ENCODE measurements at regions not wholly inside any gene's neighbourhood (a gene's known extent, or its start where the extent isn't known, plus 50 kb on each side); places are given as distances from the start of the nearest gene placed in this dataset.

DNA sequence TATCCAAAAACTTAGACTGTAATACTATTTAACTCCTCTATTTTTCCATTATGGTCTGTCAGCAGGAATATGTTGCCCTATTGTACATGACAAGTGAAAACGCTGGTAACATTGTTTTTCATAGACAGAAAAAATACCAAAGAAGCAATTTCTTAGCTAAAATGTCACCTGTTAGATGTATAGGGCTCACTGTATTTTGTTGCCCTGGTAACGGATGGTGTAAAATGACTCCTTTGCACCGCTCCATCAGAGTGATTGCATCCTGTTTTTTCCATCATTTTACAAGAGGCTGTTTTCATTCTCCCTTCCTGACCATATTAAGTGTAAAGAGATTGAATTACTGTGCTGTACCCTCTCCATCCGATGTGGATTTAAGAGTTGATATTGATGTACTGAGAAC is 460.1 kb upstream of the TLE4 start:
- 76 to 78% methylated on average over 4 of the region's 4 CpGs for WGBS, 2 donors

DNA sequence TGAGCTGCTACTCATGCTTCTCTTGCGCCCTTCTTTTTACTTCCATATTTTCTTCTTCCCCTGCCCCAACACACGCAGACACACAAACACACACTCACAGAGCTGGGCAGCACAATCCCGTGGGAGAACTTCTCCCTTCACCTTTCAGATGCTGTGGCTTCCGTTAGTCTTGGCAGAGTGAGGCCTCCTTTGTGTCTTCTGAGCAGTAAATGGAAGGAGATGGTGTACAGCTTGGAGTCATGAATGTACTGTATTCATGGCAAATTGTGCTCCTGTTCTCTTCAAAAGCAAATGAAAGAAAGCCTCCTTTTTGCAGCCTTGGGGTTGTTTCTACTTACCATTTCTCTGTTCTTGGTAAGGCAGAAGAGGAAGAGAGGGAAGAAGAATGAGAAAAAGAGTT is 456.6 kb upstream of the TLE4 start:
- no peaks in the 10 kb centered on the region for H3K27me3 ChIP-seq
- no peaks in the 10 kb centered on the region for H3K9me3 ChIP-seq
- TF ChIP-seq, protein P1, sequence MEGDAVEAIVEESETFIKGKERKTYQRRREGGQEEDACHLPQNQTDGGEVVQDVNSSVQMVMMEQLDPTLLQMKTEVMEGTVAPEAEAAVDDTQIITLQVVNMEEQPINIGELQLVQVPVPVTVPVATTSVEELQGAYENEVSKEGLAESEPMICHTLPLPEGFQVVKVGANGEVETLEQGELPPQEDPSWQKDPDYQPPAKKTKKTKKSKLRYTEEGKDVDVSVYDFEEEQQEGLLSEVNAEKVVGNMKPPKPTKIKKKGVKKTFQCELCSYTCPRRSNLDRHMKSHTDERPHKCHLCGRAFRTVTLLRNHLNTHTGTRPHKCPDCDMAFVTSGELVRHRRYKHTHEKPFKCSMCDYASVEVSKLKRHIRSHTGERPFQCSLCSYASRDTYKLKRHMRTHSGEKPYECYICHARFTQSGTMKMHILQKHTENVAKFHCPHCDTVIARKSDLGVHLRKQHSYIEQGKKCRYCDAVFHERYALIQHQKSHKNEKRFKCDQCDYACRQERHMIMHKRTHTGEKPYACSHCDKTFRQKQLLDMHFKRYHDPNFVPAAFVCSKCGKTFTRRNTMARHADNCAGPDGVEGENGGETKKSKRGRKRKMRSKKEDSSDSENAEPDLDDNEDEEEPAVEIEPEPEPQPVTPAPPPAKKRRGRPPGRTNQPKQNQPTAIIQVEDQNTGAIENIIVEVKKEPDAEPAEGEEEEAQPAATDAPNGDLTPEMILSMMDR (IDR thresholded peaks at IDR 0.05), result no peak
- no peak for TF ChIP-seq POLR2A (IDR thresholded peaks at IDR 0.05)
- H3K4me1 ChIP-seq, result no peaks in the 10 kb centered on the region
- no peaks in the 10 kb centered on the region for H3K36me3 ChIP-seq (ENCODE audit: low read depth, missing control alignments)
- no peak for DNase-seq
- H3K4me3 ChIP-seq, result no peak overlapping the region
- intact Hi-C loops (cut with DNase I; ENCODE audit: low total_unique reads), result no loop called here
- 75 to 87% methylated on average over 4 of the region's 4 CpGs for WGBS, 2 donors
- no peak overlapping the region for H3K27ac ChIP-seq

More for the DNA sequence above, 460.1 kb upstream of the TLE4 start:
- no peak overlapping the region for H3K4me3 ChIP-seq
- H3K27ac ChIP-seq, result no peak overlapping the region
- H3K9me3 ChIP-seq, result no peaks in the 10 kb centered on the region
- TF ChIP-seq POLR2A (IDR thresholded peaks at IDR 0.05), result no peak
- TF ChIP-seq, protein P1 (IDR thresholded peaks at IDR 0.05), result no peak
- no peaks in the 10 kb centered on the region for H3K36me3 ChIP-seq (ENCODE audit: low read depth, missing control alignments)
- intact Hi-C loops (cut with DNase I; ENCODE audit: low total_unique reads), result no loop called here
- no peak for DNase-seq
- no peaks in the 10 kb centered on the region for H3K4me1 ChIP-seq
- H3K27me3 ChIP-seq, result no peaks in the 10 kb centered on the region

DNA sequence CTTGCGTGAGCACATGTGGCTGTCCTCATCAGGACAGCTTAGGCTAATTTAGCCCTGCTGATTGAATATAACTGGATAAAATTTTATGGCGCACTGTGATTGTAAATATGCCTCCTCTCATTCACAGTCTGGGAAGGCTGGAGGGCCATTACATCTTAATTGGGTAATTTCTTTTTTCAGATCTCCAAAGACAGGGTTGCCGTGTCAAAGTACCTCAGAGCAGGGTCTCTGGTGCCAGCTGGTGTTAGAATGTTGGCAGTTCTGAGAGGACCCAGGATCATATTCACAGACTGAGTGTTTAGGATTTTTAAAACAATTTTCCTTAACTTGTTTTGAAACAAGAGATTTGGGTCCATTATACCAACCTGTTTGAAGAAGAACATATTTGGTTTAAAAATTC is 455.7 kb upstream of the TLE4 start:
- 87 to 88% methylated on average over 3 of the region's 3 CpGs for WGBS, 2 donors
- no peaks in the 10 kb centered on the region for H3K36me3 ChIP-seq (ENCODE audit: low read depth, missing control alignments)
- no peaks in the 10 kb centered on the region for H3K4me1 ChIP-seq
- no peak overlapping the region for H3K4me3 ChIP-seq
- no peaks in the 10 kb centered on the region for H3K9me3 ChIP-seq
- DNase-seq, result no peak
- no peak overlapping the region for H3K27ac ChIP-seq
- no peaks in the 10 kb centered on the region for H3K27me3 ChIP-seq
- TF ChIP-seq POLR2A (IDR thresholded peaks at IDR 0.05), result no peak
- TF ChIP-seq, protein P1 (IDR thresholded peaks at IDR 0.05), result no peak
- intact Hi-C loops (cut with DNase I; ENCODE audit: low total_unique reads), result no loop called here

DNA sequence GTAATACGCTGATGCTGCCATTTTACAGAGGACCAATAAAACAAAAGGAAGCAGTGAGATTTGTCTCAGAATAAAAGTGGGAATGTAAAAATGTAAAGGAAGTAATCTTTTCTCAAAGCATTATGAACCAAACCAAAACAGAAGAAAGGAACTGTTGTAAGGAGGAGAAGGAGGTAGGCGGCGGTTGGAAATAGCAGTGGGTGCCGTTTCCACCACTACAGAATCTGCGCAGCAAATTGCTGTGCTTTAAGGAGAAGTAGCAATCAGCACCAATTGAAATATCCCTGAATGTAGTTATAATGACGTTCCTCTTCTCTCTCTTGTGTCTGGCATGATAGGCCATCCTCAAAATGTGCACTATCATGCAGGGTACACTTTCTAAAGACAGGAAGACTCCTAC is 455.1 kb upstream of the TLE4 start:
- H3K9me3 ChIP-seq, result no peaks in the 10 kb centered on the region
- H3K4me3 ChIP-seq, result no peak overlapping the region
- no peaks in the 10 kb centered on the region for H3K27me3 ChIP-seq
- H3K4me1 ChIP-seq, result no peaks in the 10 kb centered on the region
- no peaks in the 10 kb centered on the region for H3K36me3 ChIP-seq (ENCODE audit: low read depth, missing control alignments)
- intact Hi-C loops (cut with DNase I; ENCODE audit: low total_unique reads), result no loop called here
- DNase-seq, result no peak
- no peak overlapping the region for H3K27ac ChIP-seq
- 85 to 93% methylated on average over 6 of the region's 6 CpGs for WGBS, 2 donors
- no peak for TF ChIP-seq POLR2A (IDR thresholded peaks at IDR 0.05)
- TF ChIP-seq, protein P1 (IDR thresholded peaks at IDR 0.05), result no peak

DNA sequence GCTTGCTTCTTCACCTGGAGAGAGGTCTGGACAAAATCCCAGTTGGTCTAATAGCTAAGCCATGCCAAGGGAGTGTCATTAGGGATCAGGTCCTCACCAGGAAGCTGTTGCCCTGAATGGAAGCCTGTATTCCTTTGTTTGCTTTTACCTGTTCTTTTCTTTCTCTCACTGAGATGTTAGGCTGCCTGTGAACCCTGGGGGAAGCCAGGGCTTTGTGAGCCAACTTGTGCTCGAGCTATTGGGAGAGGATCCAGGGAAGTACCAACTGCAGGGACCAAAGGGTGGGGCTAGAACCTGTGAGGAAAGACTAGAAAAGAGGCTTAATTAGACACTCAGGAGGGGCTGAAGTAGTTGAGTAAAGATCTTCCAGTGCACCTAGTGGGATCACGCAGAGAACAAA is 451.2 kb upstream of the TLE4 start:
- no peaks in the 10 kb centered on the region for H3K27me3 ChIP-seq
- H3K27ac ChIP-seq, result no peak overlapping the region
- no peaks in the 10 kb centered on the region for H3K9me3 ChIP-seq
- no peak overlapping the region for H3K4me3 ChIP-seq
- DNase-seq, result no peak
- intact Hi-C loops (cut with DNase I; ENCODE audit: low total_unique reads), result no loop called here
- TF ChIP-seq, protein P1 (IDR thresholded peaks at IDR 0.05), result no peak
- no peak for TF ChIP-seq POLR2A (IDR thresholded peaks at IDR 0.05)
- no peaks in the 10 kb centered on the region for H3K4me1 ChIP-seq
- 57 to 75% methylated on average over 2 of the region's 2 CpGs for WGBS, 2 donors
- H3K36me3 ChIP-seq (ENCODE audit: low read depth, missing control alignments), result no peaks in the 10 kb centered on the region

All from testis (tissue), 2 donors.